GM12891 (cell line): ENCODE measurements at regions not wholly inside any gene's neighbourhood (a gene's known extent, or its start where the extent isn't known, plus 50 kb on each side); places are given as distances from the start of the nearest gene placed in this dataset.

Experiments
- POLR2A ChIP-seq: IDR thresholded peaks from 2 replicates; pipeline ENCODE4 v1.6.1; 2011; ENCODE audit warnings: low read depth, low read length, control low read depth
- POLR2AphosphoS5 ChIP-seq: IDR thresholded peaks from 2 replicates; pipeline ENCODE4 v1.6.1; 2011; ENCODE audit warnings: low read depth, low read length, control low read depth
- SPI1 ChIP-seq: IDR thresholded peaks from 2 replicates; pipeline ENCODE4 v1.6.1; 2011; ENCODE audit warnings: low read depth, low read length, control low read depth

- TF ChIP-seq POLR2AphosphoS5 (no peak), POLR2A (no peak), SPI1 (no peak)
These were observed 173.1 kb downstream of the CDC5L start for GRCh38 chr6:44560458-44561059.
